H1 (cell line): ENCODE measurements at regions not wholly inside any gene's neighbourhood (a gene's known extent, or its start where the extent isn't known, plus 50 kb on each side); places are given as distances from the start of the nearest gene placed in this dataset.

Experiments used
- CTCF ChIA-PET: fragments of 300-600 bp; sonication (Branson Sonifier 250); formaldehyde crosslinking; loops from one replicate; lab custom pipeline; 2021; ENCODE audit not compliant: partially characterized antibody; lab: Charles Lee
- POLR2A ChIA-PET: fragments of 300-600 bp; sonication (Branson Sonifier 250); formaldehyde crosslinking; loops from one replicate; lab custom pipeline; 2021; ENCODE audit warnings: inconsistent platforms; ENCODE audit not compliant: partially characterized antibody; lab: Charles Lee
- DNase-seq, 2 experiments: peaks; one replicate each; pipeline versions ENCODE4 v3.0.0 to v3.0.0-alpha.2; 2010 to 2022; ENCODE audit warnings: low spot score in 2 of 2, low read depth in 1 of 2, mixed read lengths in 1 of 2
- FAIRE-seq: peaks from 2 replicates; lab custom pipeline; 2011; peaks lifted over from hg19 to GRCh38; lab: Jason Lieb, UNC
- H2AFZ ChIP-seq: 2 replicates; pipeline ENCODE4 v1.8.1; 2012; ENCODE audit warnings: low read length, inconsistent platforms
- H2AK5ac ChIP-seq: 2 replicates; pipeline ENCODE4 v1.6.1; 2013; ENCODE audit warnings: low read depth, low read length
- H2BK120ac ChIP-seq: replicated peaks from 2 replicates; pipeline ENCODE3; 2013; ENCODE audit warnings: low read depth, low read length, inconsistent platforms
- H2BK12ac ChIP-seq: 2 replicates; pipeline ENCODE4 v1.6.1; 2013; ENCODE audit warnings: low read depth, low read length
- H2BK15ac ChIP-seq: 2 replicates; pipeline ENCODE4 v1.6.1; 2013; ENCODE audit warnings: low read length
- H2BK20ac ChIP-seq: 2 replicates; pipeline ENCODE4 v1.6.1; 2013; ENCODE audit warnings: low read length
- H2BK5ac ChIP-seq: 2 replicates; pipeline ENCODE4 v1.6.1; 2013; ENCODE audit warnings: low read depth, low read length
- H3K14ac ChIP-seq: 2 replicates; pipeline ENCODE4 v1.6.1; 2013; ENCODE audit warnings: inconsistent platforms; ENCODE audit not compliant: insufficient read length
- H3K18ac ChIP-seq: 2 replicates; pipeline ENCODE4 v1.6.1; 2013; ENCODE audit warnings: low read length; ENCODE audit errors: extremely low read depth
- H3K23ac ChIP-seq: 2 replicates; pipeline ENCODE4 v1.6.1; 2013; ENCODE audit warnings: inconsistent platforms; ENCODE audit not compliant: insufficient read length
- H3K23me2 ChIP-seq: 2 replicates; pipeline ENCODE4 v1.6.1; 2013; ENCODE audit warnings: low read depth, low read length
- H3K27ac ChIP-seq: 2 replicates; pipeline ENCODE4 v1.6.1; 2011; ENCODE audit warnings: low read depth, low read length, inconsistent platforms
- H3K27me3 ChIP-seq, 4 experiments: replicated peaks in 1 of 4; 1 replicate in 1 of 4; 2 replicates in 3 of 4; pipeline versions ENCODE4 v1.6.1 to v1.8.1; 2011 to 2013; ENCODE audit warnings: low read length in 3 of 4, mild to moderate bottlenecking in 3 of 4, inconsistent platforms in 2 of 4, mixed read lengths in 2 of 4, moderate library complexity in 1 of 4; ENCODE audit not compliant: control insufficient read depth in 3 of 4, insufficient read depth in 3 of 4; ENCODE audit errors: extremely low read depth in 1 of 4
- H3K36me3 ChIP-seq, 4 experiments: 2 replicates each; pipeline versions ENCODE4 v1.6.1 to v1.8.1; 2011 to 2013; ENCODE audit warnings: mild to moderate bottlenecking in 4 of 4, low read length in 3 of 4, moderate library complexity in 2 of 4, control low read depth in 1 of 4, inconsistent platforms in 1 of 4; ENCODE audit not compliant: insufficient read depth in 4 of 4, control insufficient read depth in 2 of 4
- H3K4ac ChIP-seq: replicated peaks from 2 replicates; pipeline ENCODE3; 2013; ENCODE audit warnings: low read length, low read depth, mixed read lengths, inconsistent platforms; ENCODE audit not compliant: insufficient read length
- H3K4me1 ChIP-seq, 4 experiments: replicated peaks in 1 of 4; 1 replicate in 1 of 4; 2 replicates in 3 of 4; pipeline versions ENCODE4 v1.6.1 to v1.8.1; 2011 to 2013; ENCODE audit warnings: low read length in 3 of 4, inconsistent platforms in 2 of 4, mixed read lengths in 1 of 4; ENCODE audit not compliant: insufficient read depth in 4 of 4, control insufficient read depth in 3 of 4
- H3K4me2 ChIP-seq, 2 experiments: 2 replicates each; pipeline versions ENCODE4 v1.6.1 to v1.8.1; 2011 to 2013; ENCODE audit warnings: low read depth in 2 of 2, low read length in 2 of 2, control low read depth in 1 of 2, inconsistent platforms in 1 of 2, mild to moderate bottlenecking in 1 of 2; ENCODE audit not compliant: insufficient read depth in 1 of 2
- H3K4me3 ChIP-seq, 4 experiments: fragments of 200-600, 300-600 bp in 1 of 4; sonication (generic), shearing (Covaris generic), sonication (Bioruptor Twin) in 1 of 4; 2 replicates each; pipeline versions ENCODE4 v1.5.1 to v1.8.1; 2011 to 2016; ENCODE audit warnings: low read length in 4 of 4, low read depth in 3 of 4, control low read depth in 2 of 4, inconsistent platforms in 2 of 4, mild to moderate bottlenecking in 2 of 4, mixed read lengths in 1 of 4, moderate library complexity in 1 of 4; ENCODE audit not compliant: insufficient read depth in 2 of 4; ENCODE audit errors: extremely low read depth in 1 of 4
- H3K56ac ChIP-seq: replicated peaks from 2 replicates; pipeline ENCODE3; 2013; ENCODE audit warnings: low read depth, mild to moderate bottlenecking, mixed read lengths, low read length, inconsistent platforms; ENCODE audit not compliant: insufficient read length
- H3K79me1 ChIP-seq: 2 replicates; pipeline ENCODE4 v1.6.1; 2013; ENCODE audit warnings: low read depth, low read length, control low read depth
- H3K79me2 ChIP-seq, 2 experiments: 2 replicates each; pipeline versions ENCODE4 v1.6.1 to v1.8.1; 2012 to 2013; ENCODE audit warnings: low read length in 2 of 2, mild to moderate bottlenecking in 2 of 2, inconsistent platforms in 1 of 2; ENCODE audit not compliant: insufficient read depth in 2 of 2, control insufficient read depth in 1 of 2
- H3K9ac ChIP-seq, 4 experiments: replicated peaks in 1 of 4; 1 replicate in 1 of 4; 2 replicates in 3 of 4; pipeline versions ENCODE4 v1.6.1 to v1.8.1; 2011 to 2013; ENCODE audit warnings: low read depth in 3 of 4, low read length in 3 of 4, control low read depth in 2 of 4, mild to moderate bottlenecking in 2 of 4, moderate library complexity in 2 of 4, inconsistent platforms in 1 of 4; ENCODE audit errors: extremely low read depth in 1 of 4
- H3K9me3 ChIP-seq, 2 experiments: 2 replicates each; pipeline versions ENCODE4 v1.6.1 to v1.8.1; 2012 to 2013; ENCODE audit warnings: mild to moderate bottlenecking in 2 of 2, moderate library complexity in 2 of 2, control low read depth in 1 of 2, inconsistent platforms in 1 of 2, low read depth in 1 of 2, low read length in 1 of 2, mixed read lengths in 1 of 2; ENCODE audit not compliant: insufficient read depth in 2 of 2
- H4K20me1 ChIP-seq, 2 experiments: replicated peaks in 1 of 2; 2 replicates each; pipeline versions ENCODE3 to v1.8.1; 2011 to 2013; ENCODE audit warnings: inconsistent platforms in 2 of 2, low read length in 2 of 2, mild to moderate bottlenecking in 1 of 2; ENCODE audit not compliant: insufficient read depth in 2 of 2, control insufficient read depth in 1 of 2
- H4K5ac ChIP-seq: 2 replicates; pipeline ENCODE4 v1.6.1; 2013; ENCODE audit warnings: low read length, low read depth, mixed read lengths, inconsistent platforms; ENCODE audit not compliant: insufficient read length
- H4K8ac ChIP-seq: 2 replicates; pipeline ENCODE4 v1.8.0; 2013; ENCODE audit warnings: mild to moderate bottlenecking, moderate library complexity, low read length, inconsistent platforms; ENCODE audit not compliant: insufficient read depth; ENCODE audit errors: extremely low read depth
- H4K91ac ChIP-seq: replicated peaks from 2 replicates; pipeline ENCODE3; 2013; ENCODE audit warnings: low read length, mixed read lengths, inconsistent platforms; ENCODE audit not compliant: insufficient read length
- ATF2 ChIP-seq: IDR thresholded peaks from 2 replicates; pipeline ENCODE4 v1.6.1; 2012; ENCODE audit warnings: low read length, inconsistent platforms
- BCL11A ChIP-seq, 2 experiments: IDR thresholded peaks; one replicate each; pipeline ENCODE4 v1.6.1; 2011; ENCODE audit warnings: low read depth in 2 of 2, low read length in 2 of 2, mild to moderate bottlenecking in 2 of 2
- CTCF ChIP-seq, 3 experiments: IDR thresholded peaks; 1 replicate in 2 of 3; 2 replicates in 1 of 3; pipeline versions ENCODE4 v1.5.1 to v1.6.1; 2011; ENCODE audit warnings: low read length in 3 of 3, mild to moderate bottlenecking in 3 of 3, inconsistent platforms in 2 of 3, low read depth in 1 of 3, moderate library complexity in 1 of 3; ENCODE audit not compliant: insufficient read depth in 1 of 3; ENCODE audit errors: control extremely low read depth in 1 of 3
- EZH2 ChIP-seq: fragments of 200-600 bp; sonication (generic); IDR thresholded peaks from 2 replicates; pipeline ENCODE4 v1.7.1; 2012; ENCODE audit warnings: low read depth, mild to moderate bottlenecking, moderate library complexity, low read length, inconsistent platforms; ENCODE audit not compliant: severe bottlenecking
- RAD21 ChIP-seq, 2 experiments: IDR thresholded peaks in 1 of 2; conservative IDR thresholded peaks in 1 of 2; 2 replicates each; pipeline ENCODE4 v1.6.1; 2011; ENCODE audit warnings: low read depth in 2 of 2, low read length in 2 of 2, improper control_type of control experiment in 1 of 2, inconsistent platforms in 1 of 2, mild to moderate bottlenecking in 1 of 2, moderate library complexity in 1 of 2
- SAP30 ChIP-seq: fragments of 300-600 bp; sonication (generic); IDR thresholded peaks from 2 replicates; pipeline ENCODE4 v1.7.1; 2012; ENCODE audit warnings: low read length, moderate library complexity, mild to moderate bottlenecking, inconsistent platforms; ENCODE audit not compliant: insufficient read depth, insufficient replicate concordance
- SP1 ChIP-seq: IDR thresholded peaks from 2 replicates; pipeline ENCODE4 v1.6.1; 2011; ENCODE audit warnings: low read depth, low read length
- WGBS, 2 experiments: shearing (Covaris generic) in 1 of 2; methylation state at CpG; one replicate each; pipeline versions ENCODE4 v1.1.6 to v1.1.7; 2013 to 2015; ENCODE audit warnings: low lambda C conversion rate in 2 of 2, mixed read lengths in 2 of 2, inconsistent platforms in 1 of 2, low coverage in 1 of 2, missing lambda C conversion rate in 1 of 2; ENCODE audit not compliant: insufficient replicate concordance in 2 of 2, insufficient coverage in 1 of 2, insufficient read length in 1 of 2; ENCODE audit errors: extremely low coverage in 1 of 2, missing lambda C conversion rate in 1 of 2; 5-methylcytosine and 5-hydroxymethylcytosine counted together

GRCh38 chr20:20814685-20815084 lies 102.2 kb upstream of the RALGAPA2 start:
- no peaks in the 10 kb centered on the region for H3K79me2 ChIP-seq
- no peaks in the 10 kb centered on the region for H3K36me3 ChIP-seq
- 47% methylated on average over 4 of the region's 4 CpGs; no CpG with 5 or more reads in 1 of the 2 experiments for WGBS, 2 experiments
- DNase-seq (peak; percentile 54 to 86), FAIRE-seq (peak; percentile 96)
- H4K8ac ChIP-seq: no peak overlapping the region
- ChIA-PET POLR2A (interaction anchor here (1.4 kb wide), 1 partner anchor 102 kb away, joined by 4 read pairs; the partner anchor contains the start of gene RALGAPA2), CTCF (interaction anchor here (0.7 to 3.5 kb wide), 3 partner anchors 9 to 40 kb away, joined by 3 to 17 read pairs (median 3); no protein-coding TSS in a partner anchor)
- no peaks in the 10 kb centered on the region for H3K79me1 ChIP-seq
- H3K14ac ChIP-seq: no peak overlapping the region
- H3K9ac ChIP-seq: no peak overlapping the region
- no peak overlapping the region for H3K56ac ChIP-seq
- H2AK5ac ChIP-seq: no peak overlapping the region
- H3K4ac ChIP-seq: no peak overlapping the region
- no peak overlapping the region for H2BK5ac ChIP-seq
- no peak overlapping the region for H2BK120ac ChIP-seq
- H2BK15ac ChIP-seq: no peak overlapping the region
- H3K9me3 ChIP-seq: no peaks in the 10 kb centered on the region
- H3K23me2 ChIP-seq: no peaks in the 10 kb centered on the region
- peaks cover 0 to 11% (median 7%) of the 10 kb centered on the region in 4 experiments; a peak in 4 of 7 replicates for H3K4me1 ChIP-seq
- H4K20me1 ChIP-seq: no peaks in the 10 kb centered on the region
- H4K5ac ChIP-seq: no peak overlapping the region
- no peak overlapping the region for H3K23ac ChIP-seq
- H3K4me3 ChIP-seq: peak overlapping the region in 1 of 4 experiments; percentile 11; a peak in 1 of 8 replicates
- H3K27me3 ChIP-seq: no peaks in the 10 kb centered on the region
- no peak overlapping the region for H2BK12ac ChIP-seq
- H3K27ac ChIP-seq: no peak overlapping the region
- no peak overlapping the region for H3K18ac ChIP-seq
- no peak overlapping the region for H3K4me2 ChIP-seq
- no peak overlapping the region for H4K91ac ChIP-seq
- H2AFZ ChIP-seq: no peak overlapping the region
- 0 out of 2 replicates have a peak overlapping the region, but pooled peaks have one; percentile 25 for H2BK20ac ChIP-seq
- TF ChIP-seq SAP30 (no peak), BCL11A (IDR thresholded peaks at IDR 0.05; ENCODE audit: low read depth in 2 of 2, low read length in 2 of 2) (no peak), EZH2 (no peak), CTCF (IDR thresholded peaks at IDR 0.05; ENCODE audit: control extremely low read depth in 1 of 3, insufficient read depth in 1 of 3, low read depth in 1 of 3, low read length in 3 of 3) (no peak), RAD21 (IDR thresholded peaks at IDR 0.05 in 1 of 2, conservative IDR thresholded peaks at IDR 0.05 in 1 of 2; ENCODE audit: low read depth in 2 of 2, low read length in 2 of 2) (0 out of 4 replicates have a peak, but pooled peaks of 1 of the 2 experiments have one; percentile 12), SP1 (0 out of 2 replicates have a peak, but pooled peaks have one; percentile 7), ATF2 (0 out of 2 replicates have a peak, but pooled peaks have one; percentile 29)
